Stomach (tissue), 8 donors: ENCODE measurements at regions not wholly inside any gene's neighbourhood (a gene's known extent, or its start where the extent isn't known, plus 50 kb on each side); places are given as distances from the start of the nearest gene placed in this dataset.

Experiments used
- DNase-seq, 2 donors: peaks; one replicate each; pipeline versions ENCODE4 v3.0.0 to v3.0.0-alpha.2; 2013 to 2019
- H3K27ac ChIP-seq, 5 donors: fragments of 200-600 bp in 4 of 5; sonication (generic) in 4 of 5; one replicate each; pipeline ENCODE4 v1.5.1; 2013 to 2019; ENCODE audit warnings: mild to moderate bottlenecking in 1 of 5, moderate library complexity in 1 of 5
- H3K27me3 ChIP-seq, 3 donors: fragments of 200-600 bp; sonication (generic); one replicate each; pipeline ENCODE4 v1.5.1; 2017 to 2019; ENCODE audit warnings: mixed run types in 1 of 3
- H3K36me3 ChIP-seq, 4 donors: fragments of 200-600 bp; sonication (generic); 1 replicate in 3 of 4; 2 replicates in 1 of 4; pipeline ENCODE4 v1.5.1; 2016 to 2019
- H3K4me1 ChIP-seq, 4 donors: fragments of 200-600 bp; sonication (generic); one replicate each; pipeline ENCODE4 v1.5.1; 2016 to 2019
- H3K4me3 ChIP-seq, 4 donors: fragments of 200-600 bp; sonication (generic) in 3 of 4; one replicate each; pipeline ENCODE4 v1.5.1; 2016 to 2019; ENCODE audit warnings: mild to moderate bottlenecking in 1 of 4
- H3K9me3 ChIP-seq, 4 donors: fragments of 200-600 bp; sonication (generic); one replicate each; pipeline ENCODE4 v1.5.1; 2016 to 2019
- CTCF ChIP-seq, 7 experiments: fragments of 450-650 bp in 4 of 7; fragments of 200-600 bp in 3 of 7; sonication (generic) in 3 of 7; IDR thresholded peaks; one replicate each; pipeline ENCODE4 v1.5.1; 2016 to 2019; ENCODE audit warnings: antibody characterized with exemption in 7 of 7, control low read depth in 2 of 7, mild to moderate bottlenecking in 1 of 7
- EP300 ChIP-seq: sonication (generic); formaldehyde crosslinking; IDR thresholded peaks from one replicate; pipeline ENCODE4 v1.6.1; 2017; ENCODE audit warnings: antibody characterized with exemption
- POLR2A ChIP-seq, 4 donors: fragments of 450-650 bp; IDR thresholded peaks; one replicate each; pipeline ENCODE4 v1.6.1; 2016; ENCODE audit warnings: antibody characterized with exemption in 4 of 4, control low read depth in 2 of 4, mild to moderate bottlenecking in 1 of 4, moderate library complexity in 1 of 4
- POLR2AphosphoS5 ChIP-seq, 3 donors: sonication (generic); formaldehyde crosslinking; IDR thresholded peaks; one replicate each; pipeline ENCODE4 v1.6.1; 2016; ENCODE audit warnings: antibody characterized with exemption in 3 of 3
- WGBS, 5 donors: extraction: QIAGEN DNeasy Blood & Tissue Kit in 3 of 5; methylation state at CpG; one replicate each; pipeline versions ENCODE4 v1.1.5 to v1.1.7; 2013 to 2018; 5-methylcytosine and 5-hydroxymethylcytosine counted together
- intact Hi-C: fragments of 100-400 bp; cut with DNase I; formaldehyde crosslinking; loops from one replicate; pipeline ENCODE4 v1.15.1; 2023; ENCODE audit warnings: low total_unique reads
- donor health status: healthy with polysubstance abuse.
- donor health status: Bipolar disorder and iron deficiency.
- donor health status: healthy.

DNA sequence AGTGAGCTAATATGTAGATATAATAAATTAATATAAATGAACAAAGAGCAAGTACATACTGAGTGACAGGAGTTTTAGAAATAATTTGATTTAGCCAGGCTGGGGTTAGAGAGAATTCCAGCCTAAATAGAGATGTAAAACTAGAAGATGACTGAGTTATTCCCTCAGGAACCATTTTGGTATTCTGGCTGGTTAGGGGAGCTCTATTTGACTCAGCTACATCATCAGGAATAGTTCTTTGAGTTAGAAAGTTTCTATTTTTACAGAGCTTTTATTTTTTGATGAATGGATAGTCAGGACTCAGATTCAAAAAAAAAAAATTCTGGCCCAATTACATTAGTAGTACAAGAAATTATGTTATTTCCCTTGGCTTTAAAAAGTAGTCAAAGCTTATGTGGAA, 180.4 kb upstream of the MID1 start:
- Histone ChIP-seq H3K36me3 (no peaks in the 10 kb centered on the region), H3K4me1 (no peaks in the 10 kb centered on the region), H3K27ac (no peak overlapping the region), H3K27me3 (no peaks in the 10 kb centered on the region), H3K4me3 (no peak overlapping the region), H3K9me3 (peaks cover 0 to 11% (median 3%) of the 10 kb centered on the region in 4 donors)
- no peak for TF ChIP-seq CTCF (IDR thresholded peaks at IDR 0.05)
- TF ChIP-seq POLR2A (IDR thresholded peaks at IDR 0.05), result no peak
- TF ChIP-seq EP300, result no peak
- no peak for TF ChIP-seq POLR2AphosphoS5 (IDR thresholded peaks at IDR 0.05)
- intact Hi-C loops, result no loop called here
- DNase-seq, result peak in 1 of 2 donors; percentile 35

DNA sequence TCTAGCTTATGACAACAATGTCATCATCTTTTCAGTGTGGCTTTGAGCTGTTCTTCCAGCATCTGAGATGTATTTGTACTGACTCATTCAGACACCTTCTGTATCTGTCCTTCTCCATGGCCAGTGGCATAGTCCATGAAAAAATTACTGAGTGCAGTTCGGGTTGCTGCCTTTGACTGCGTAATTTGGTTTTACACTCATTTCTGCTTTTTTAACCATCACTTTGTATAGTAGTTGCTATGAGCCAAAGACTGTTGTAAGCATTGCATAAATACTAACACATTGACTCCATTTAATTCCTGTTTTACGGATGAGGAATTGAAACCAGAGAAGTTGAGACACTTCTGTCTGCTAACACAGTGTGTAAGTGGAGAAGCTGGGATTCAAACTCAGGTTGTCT, 190.7 kb upstream of the MID1 start:
- H3K36me3 ChIP-seq, result no peaks in the 10 kb centered on the region
- DNase-seq, result no peak
- no peak for TF ChIP-seq EP300
- TF ChIP-seq CTCF (IDR thresholded peaks at IDR 0.05), result no peak
- TF ChIP-seq POLR2A (IDR thresholded peaks at IDR 0.05), result no peak
- TF ChIP-seq POLR2AphosphoS5 (IDR thresholded peaks at IDR 0.05), result no peak
- intact Hi-C loops, result no loop called here
- H3K4me3 ChIP-seq, result no peak overlapping the region
- H3K9me3 ChIP-seq, result no peaks in the 10 kb centered on the region
- H3K27ac ChIP-seq, result no peak overlapping the region
- 76 to 95% (median 92%) methylated on average over 3 of the region's 3 CpGs for whole genome bisulfite sequencing, 5 donors
- no peaks in the 10 kb centered on the region for H3K4me1 ChIP-seq
- no peaks in the 10 kb centered on the region for H3K27me3 ChIP-seq

- intact Hi-C loops, result no loop called here
- Histone ChIP-seq H3K27ac (no peak overlapping the region), H3K9me3 (no peaks in the 10 kb centered on the region), H3K27me3 (no peaks in the 10 kb centered on the region), H3K36me3 (no peaks in the 10 kb centered on the region), H3K4me1 (no peaks in the 10 kb centered on the region), H3K4me3 (no peak overlapping the region)
- TF ChIP-seq POLR2AphosphoS5 (IDR thresholded peaks at IDR 0.05) (no peak), POLR2A (IDR thresholded peaks at IDR 0.05) (no peak), CTCF (IDR thresholded peaks at IDR 0.05) (no peak), EP300 (no peak)
- WGBS, 5 donors, result 77 to 93% (median 79%) methylated on average over 2 of the region's 2 CpGs
- no peak for DNase-seq
These were observed 193.4 kb upstream of the MID1 start for GRCh38 chrX:10813761-10814160.

DNA sequence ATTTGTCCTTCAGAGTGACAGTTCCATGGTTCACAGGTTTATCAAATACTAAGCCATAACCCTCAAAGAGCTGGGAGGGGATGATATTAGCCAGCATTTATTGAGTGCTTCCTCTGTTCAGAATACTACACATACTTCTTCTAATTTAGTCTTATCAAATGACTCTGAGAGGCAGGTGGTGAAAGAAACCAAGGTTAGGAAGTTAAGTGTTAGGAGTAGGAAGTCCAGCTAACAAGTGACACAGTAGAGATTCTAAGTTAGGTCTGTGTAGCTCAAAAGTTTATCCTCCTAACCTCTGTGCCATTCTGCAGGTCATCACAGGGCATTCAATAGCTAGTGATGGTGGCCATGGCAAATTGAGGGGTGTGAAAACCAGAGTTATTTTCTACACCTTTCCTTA, 198.3 kb upstream of the MID1 start:
- no peak for TF ChIP-seq POLR2A (IDR thresholded peaks at IDR 0.05)
- TF ChIP-seq POLR2AphosphoS5 (IDR thresholded peaks at IDR 0.05), result no peak
- TF ChIP-seq CTCF (IDR thresholded peaks at IDR 0.05), result no peak
- H3K4me3 ChIP-seq, result no peak overlapping the region
- no peaks in the 10 kb centered on the region for H3K27me3 ChIP-seq
- no peaks in the 10 kb centered on the region for H3K36me3 ChIP-seq
- no peaks in the 10 kb centered on the region for H3K4me1 ChIP-seq
- H3K27ac ChIP-seq, result no peak overlapping the region
- intact Hi-C loops, result no loop called here
- no peaks in the 10 kb centered on the region for H3K9me3 ChIP-seq
- DNase-seq, result no peak

DNA sequence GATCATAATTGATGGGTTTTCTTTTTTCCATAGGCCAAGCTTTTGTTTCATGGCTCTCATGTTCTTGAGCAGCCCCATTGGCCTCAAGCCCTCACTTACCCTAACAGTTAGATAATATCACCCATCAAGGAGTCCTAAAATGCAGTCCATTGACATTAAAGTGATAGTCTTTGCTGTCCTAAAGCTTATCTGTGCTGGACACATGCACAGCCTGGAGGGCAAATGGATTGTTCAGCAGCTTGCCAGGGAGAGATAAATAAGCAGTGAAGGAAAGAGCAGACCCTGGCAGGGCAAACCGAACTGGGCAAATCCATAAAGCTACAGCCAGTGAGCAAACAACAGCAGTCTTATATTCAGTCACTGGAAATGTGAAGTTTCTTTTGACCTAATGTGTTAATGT, 199.6 kb upstream of the MID1 start:
- Histone ChIP-seq H3K27ac (no peak overlapping the region), H3K4me1 (no peaks in the 10 kb centered on the region), H3K27me3 (no peaks in the 10 kb centered on the region), H3K9me3 (no peaks in the 10 kb centered on the region), H3K4me3 (no peak overlapping the region), H3K36me3 (no peaks in the 10 kb centered on the region)
- no peak for TF ChIP-seq POLR2AphosphoS5 (IDR thresholded peaks at IDR 0.05)
- TF ChIP-seq POLR2A (IDR thresholded peaks at IDR 0.05), result no peak
- no peak for TF ChIP-seq EP300
- TF ChIP-seq CTCF (IDR thresholded peaks at IDR 0.05), result no peak
- intact Hi-C loops, result no loop called here
- 42 to 72% (median 58%) methylated on average over 1 of the region's 1 CpG for WGBS, 5 donors
- no peak for DNase-seq
